B cell (primary cell): ENCODE measurements at regions not wholly inside any gene's neighbourhood (a gene's known extent, or its start where the extent isn't known, plus 50 kb on each side); places are given as distances from the start of the nearest gene placed in this dataset.

Experiments
- ATAC-seq: fragments of 200-7000 bp; cut with Tn5 transposase; one replicate; pipeline ENCODE4 v1.10.0; 2021; ENCODE audit warnings: low read depth, mild to moderate bottlenecking, moderate number of reproducible peaks, moderate library complexity
- CTCF ChIA-PET: fragments of 350-600 bp; sonication (Branson Sonifier 250); formaldehyde crosslinking; loops from one replicate; lab custom pipeline; 2021; ENCODE audit warnings: antibody characterized with exemption, inconsistent platforms; lab: Charles Lee
- POLR2A ChIA-PET: fragments of 350-600 bp; sonication (Branson Sonifier 250); formaldehyde crosslinking; loops from one replicate; lab custom pipeline; 2021; ENCODE audit warnings: antibody characterized with exemption; lab: Charles Lee
- DNase-seq: peaks from one replicate; pipeline ENCODE4 v3.0.0; 2013
- H2AFZ ChIP-seq: 2 replicates; pipeline ENCODE4 v1.6.1; 2012; ENCODE audit warnings: mild to moderate bottlenecking, low read depth, low read length; ENCODE audit not compliant: insufficient read depth, poor library complexity, severe bottlenecking
- H3K27ac ChIP-seq, 2 donors: 1 replicate in 1 of 2; 2 replicates in 1 of 2; pipeline ENCODE4 v1.5.1; 2012 to 2013; ENCODE audit warnings: low read length in 2 of 2, mild to moderate bottlenecking in 2 of 2, moderate library complexity in 1 of 2
- H3K27me3 ChIP-seq, 4 experiments: fragments of 200-600 bp in 1 of 4; sonication (generic) in 1 of 4; replicated peaks in 1 of 4; 1 replicate in 2 of 4; 2 replicates in 2 of 4; pipeline versions ENCODE4 v1.6.1 to v1.7.0; 2013 to 2016; ENCODE audit warnings: low read length in 3 of 4, mild to moderate bottlenecking in 2 of 4, mixed read lengths in 1 of 4, moderate library complexity in 1 of 4; ENCODE audit not compliant: insufficient read depth in 4 of 4, control insufficient read depth in 3 of 4; ENCODE audit errors: control extremely low read depth in 1 of 4
- H3K36me3 ChIP-seq, 2 experiments: replicated peaks in 1 of 2; 1 replicate in 1 of 2; 2 replicates in 1 of 2; pipeline versions ENCODE4 v1.6.1 to v1.7.1; 2013; ENCODE audit warnings: low read length in 1 of 2; ENCODE audit not compliant: insufficient read depth in 2 of 2, control insufficient read depth in 1 of 2; ENCODE audit errors: control extremely low read depth in 1 of 2, extremely low read depth in 1 of 2
- H3K4me1 ChIP-seq, 2 donors: fragments of 200-600 bp in 1 of 2; sonication (generic) in 1 of 2; 1 replicate in 1 of 2; 2 replicates in 1 of 2; pipeline versions ENCODE4 v1.5.1 to v1.6.1; 2013 to 2017; ENCODE audit warnings: low read length in 2 of 2; ENCODE audit not compliant: control insufficient read depth in 2 of 2, insufficient read depth in 2 of 2
- H3K4me2 ChIP-seq: replicated peaks from 2 replicates; pipeline ENCODE3; 2012; ENCODE audit warnings: mild to moderate bottlenecking, low read depth, low read length; ENCODE audit not compliant: poor library complexity, severe bottlenecking
- H3K4me3 ChIP-seq, 5 experiments: fragments of 200-600 bp in 1 of 5; sonication (generic) in 1 of 5; 1 replicate in 3 of 5; 2 replicates in 2 of 5; pipeline versions ENCODE4 v1.5.1 to v1.7.0; 2011 to 2016; ENCODE audit warnings: low read length in 4 of 5, mild to moderate bottlenecking in 4 of 5, low read depth in 2 of 5, control low read depth in 1 of 5, moderate library complexity in 1 of 5; ENCODE audit not compliant: insufficient read depth in 1 of 5; ENCODE audit errors: control extremely low read depth in 1 of 5, extremely low read depth in 1 of 5
- H3K79me2 ChIP-seq: fragments of 200-600 bp; sonication (generic); one replicate; pipeline ENCODE4 v1.6.0; 2016; ENCODE audit warnings: low read length; ENCODE audit not compliant: control insufficient read depth, insufficient read depth
- H3K9ac ChIP-seq: fragments of 200-600 bp; sonication (generic); 2 replicates; pipeline ENCODE4 v1.6.1; 2017; ENCODE audit warnings: mild to moderate bottlenecking, low read length, moderate library complexity
- H3K9me3 ChIP-seq, 3 donors: one replicate each; pipeline versions ENCODE4 v1.6.1 to v1.7.1; 2013; ENCODE audit warnings: low read length in 2 of 3; ENCODE audit not compliant: control insufficient read depth in 2 of 3, insufficient read depth in 1 of 3; ENCODE audit errors: control extremely low read depth in 1 of 3
- H4K20me1 ChIP-seq: 2 replicates; pipeline ENCODE4 v1.6.0; 2012; ENCODE audit warnings: mild to moderate bottlenecking, low read length; ENCODE audit not compliant: insufficient read depth, control insufficient read depth, poor library complexity, severe bottlenecking
- H3K27ac Mint-ChIP-seq: one replicate; pipeline ENCODE4 v1.8.0; 2021; ENCODE audit warnings: mixed read lengths
- H3K27me3 Mint-ChIP-seq: one replicate; pipeline ENCODE4 v1.8.0; 2021; ENCODE audit warnings: mixed read lengths
- H3K4me1 Mint-ChIP-seq: one replicate; pipeline ENCODE4 v1.8.0; 2021; ENCODE audit warnings: mixed read lengths
- H3K4me3 Mint-ChIP-seq: one replicate; pipeline ENCODE4 v1.8.0; 2021; ENCODE audit warnings: mixed read lengths
- H3K9me3 Mint-ChIP-seq: one replicate; pipeline ENCODE4 v1.8.0; 2022; ENCODE audit warnings: mixed read lengths; ENCODE audit not compliant: insufficient read depth
- EZH2 ChIP-seq: IDR thresholded peaks from 2 replicates; pipeline ENCODE4 v1.6.1; 2012; ENCODE audit warnings: borderline replicate concordance, low read depth, mild to moderate bottlenecking, moderate library complexity, low read length; ENCODE audit not compliant: insufficient read depth, poor library complexity, severe bottlenecking
- WGBS: methylation state at CpG from one replicate; pipeline ENCODE4 v1.1.5; 2013; ENCODE audit warnings: missing lambda C conversion rate; ENCODE audit not compliant: insufficient coverage; 5-methylcytosine and 5-hydroxymethylcytosine counted together
- intact Hi-C: fragments of 100-400 bp; cut with micrococcal nuclease; formaldehyde crosslinking; loops from one replicate; pipeline ENCODE4 v1.10.0; 2022
- TF ChIP-seq, protein P1 (sequence below): fragments of 200-600 bp; IDR thresholded peaks from one replicate; pipeline ENCODE4 v1.8.0; 2022; ENCODE audit warnings: antibody characterized with exemption, mild to moderate bottlenecking

DNA sequence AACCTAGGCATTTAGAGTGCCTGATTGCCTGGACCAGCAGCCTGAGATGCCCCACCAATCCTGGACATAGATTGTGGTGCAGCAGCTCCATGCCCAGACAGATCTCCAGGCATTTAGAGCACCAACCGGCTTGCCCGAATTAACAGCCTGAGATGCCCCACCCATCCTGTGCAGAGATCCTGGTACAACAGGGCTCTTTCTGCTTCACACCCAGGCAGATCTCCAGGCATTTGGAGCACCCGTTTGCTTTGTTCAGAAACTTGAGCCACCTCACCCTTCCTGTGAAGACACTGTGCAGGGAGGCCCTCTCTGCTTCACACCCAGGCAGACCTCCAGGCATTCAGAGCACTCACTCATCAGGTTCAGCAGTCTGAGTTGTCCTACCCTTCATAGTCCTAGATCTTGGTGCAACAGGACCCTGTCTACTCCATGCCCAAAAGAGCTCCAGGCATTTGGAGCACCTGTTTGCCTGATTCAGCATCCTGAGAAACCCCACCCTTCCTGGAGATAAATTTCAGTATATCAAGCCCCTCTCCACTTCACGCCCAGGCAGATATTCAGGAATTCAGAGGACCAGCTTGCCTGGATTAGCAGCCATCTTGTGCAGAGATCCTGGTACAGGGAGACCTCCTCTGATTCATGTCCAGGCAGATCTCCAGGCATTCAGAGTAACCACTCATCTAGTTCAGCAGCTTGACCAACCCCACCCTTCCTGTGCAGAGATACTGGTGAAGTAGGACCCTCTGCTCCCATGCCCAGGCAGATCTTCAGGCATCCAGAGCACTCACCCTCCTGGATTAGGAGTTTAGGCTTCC, 189.2 kb upstream of the FERMT1 start:
- Mint-ChIP-seq H3K27ac (no peak overlapping the region), H3K4me1 (no peaks in the 10 kb centered on the region), H3K4me3 (no peak overlapping the region), H3K9me3 (peaks cover 10% of the 10 kb centered on the region), H3K27me3 (no peaks in the 10 kb centered on the region)
- Histone ChIP-seq H2AFZ (no peak overlapping the region), H3K9me3 (peaks cover 3 to 11% (median 10%) of the 10 kb centered on the region in 3 donors), H4K20me1 (no peaks in the 10 kb centered on the region), H3K27ac (no peak overlapping the region), H3K27me3 (no peaks in the 10 kb centered on the region), H3K4me3 (no peak overlapping the region), H3K79me2 (no peaks in the 10 kb centered on the region), H3K4me2 (no peak overlapping the region), H3K4me1 (no peaks in the 10 kb centered on the region), H3K36me3 (no peaks in the 10 kb centered on the region), H3K9ac (no peak overlapping the region)
- ATAC-seq (no peak), DNase-seq (no peak)
- intact Hi-C loops = no loop called here
- 91% methylated on average over 4 of the region's 4 CpGs for WGBS
- TF ChIP-seq, protein P1, sequence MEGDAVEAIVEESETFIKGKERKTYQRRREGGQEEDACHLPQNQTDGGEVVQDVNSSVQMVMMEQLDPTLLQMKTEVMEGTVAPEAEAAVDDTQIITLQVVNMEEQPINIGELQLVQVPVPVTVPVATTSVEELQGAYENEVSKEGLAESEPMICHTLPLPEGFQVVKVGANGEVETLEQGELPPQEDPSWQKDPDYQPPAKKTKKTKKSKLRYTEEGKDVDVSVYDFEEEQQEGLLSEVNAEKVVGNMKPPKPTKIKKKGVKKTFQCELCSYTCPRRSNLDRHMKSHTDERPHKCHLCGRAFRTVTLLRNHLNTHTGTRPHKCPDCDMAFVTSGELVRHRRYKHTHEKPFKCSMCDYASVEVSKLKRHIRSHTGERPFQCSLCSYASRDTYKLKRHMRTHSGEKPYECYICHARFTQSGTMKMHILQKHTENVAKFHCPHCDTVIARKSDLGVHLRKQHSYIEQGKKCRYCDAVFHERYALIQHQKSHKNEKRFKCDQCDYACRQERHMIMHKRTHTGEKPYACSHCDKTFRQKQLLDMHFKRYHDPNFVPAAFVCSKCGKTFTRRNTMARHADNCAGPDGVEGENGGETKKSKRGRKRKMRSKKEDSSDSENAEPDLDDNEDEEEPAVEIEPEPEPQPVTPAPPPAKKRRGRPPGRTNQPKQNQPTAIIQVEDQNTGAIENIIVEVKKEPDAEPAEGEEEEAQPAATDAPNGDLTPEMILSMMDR = no peak
- no peak for TF ChIP-seq EZH2
- POLR2A ChIA-PET = no interaction called here
- CTCF ChIA-PET = no interaction called here

DNA sequence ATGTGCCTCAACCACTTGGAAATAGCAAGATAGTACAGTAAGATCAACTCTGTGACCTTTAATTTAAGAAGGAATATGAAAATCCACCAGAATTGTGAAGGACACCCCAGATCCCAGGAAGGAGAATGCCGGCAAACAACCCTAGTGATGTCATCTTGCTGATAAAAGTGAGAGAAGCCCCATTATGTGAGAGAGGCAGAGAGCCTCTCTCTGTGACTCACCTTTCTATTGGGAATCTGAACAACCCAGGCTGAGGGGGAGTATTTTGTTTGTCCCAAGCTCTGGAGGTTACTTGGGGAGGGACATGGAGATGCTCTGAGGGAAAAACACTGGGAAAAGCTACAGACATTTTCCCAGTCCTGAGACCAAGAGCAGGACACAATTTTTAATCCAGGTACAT, 188.3 kb upstream of the FERMT1 start:
- WGBS = 88% methylated on average over 1 of the region's 1 CpG
- CTCF ChIA-PET = no interaction called here
- no peak for ATAC-seq

More for the DNA sequence above, 188.3 kb upstream of the FERMT1 start:
- H3K4me2 ChIP-seq = no peak overlapping the region
- Mint-ChIP-seq H3K4me1 (no peaks in the 10 kb centered on the region), H3K27me3 (no peaks in the 10 kb centered on the region), H3K9me3 (peaks cover 10% of the 10 kb centered on the region), H3K27ac (no peak overlapping the region), H3K4me3 (no peak overlapping the region)
- no peaks in the 10 kb centered on the region for H4K20me1 ChIP-seq
- no peaks in the 10 kb centered on the region for H3K36me3 ChIP-seq
- H3K27ac ChIP-seq = no peak overlapping the region
- no peaks in the 10 kb centered on the region for H3K27me3 ChIP-seq
- no peaks in the 10 kb centered on the region for H3K79me2 ChIP-seq
- POLR2A ChIA-PET = no interaction called here
- DNase-seq = no peak
- no peak overlapping the region for H3K4me3 ChIP-seq
- no peaks in the 10 kb centered on the region for H3K4me1 ChIP-seq
- intact Hi-C loops = no loop called here
- no peak overlapping the region for H3K9ac ChIP-seq
- H3K9me3 ChIP-seq = peaks cover 3 to 11% (median 10%) of the 10 kb centered on the region in 3 donors
- H2AFZ ChIP-seq = no peak overlapping the region
- TF ChIP-seq, protein P1 = no peak
- TF ChIP-seq EZH2 = no peak
